ENCODE measurements at regions not wholly inside any gene's neighbourhood (a gene's known extent, or its start where the extent isn't known, plus 50 kb on each side); places are given as distances from the start of the nearest gene placed in this dataset.

DNA sequence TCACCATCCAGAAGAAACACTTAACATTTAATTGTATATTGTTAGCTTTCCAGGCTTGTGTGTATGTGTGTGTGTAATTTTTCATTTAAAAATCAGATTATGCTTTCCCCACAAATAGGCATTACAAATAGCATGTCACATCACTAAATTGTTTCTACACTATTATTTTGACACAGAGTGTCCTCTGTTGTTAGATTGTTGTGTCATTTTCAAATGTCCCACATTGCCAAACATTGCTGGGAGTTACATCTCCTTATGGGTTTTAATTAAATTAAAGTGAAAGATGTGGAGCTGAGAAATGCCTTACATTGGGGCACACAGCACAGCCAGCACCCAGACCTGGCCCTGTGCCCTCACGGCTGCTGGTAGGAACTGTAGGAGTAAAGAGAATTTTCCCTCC is 295.6 kb downstream of the ZEB1 start:
- no peak for DNase-seq (ENCODE audit: low read depth in 1 of 2, low spot score in 1 of 2)
- Histone ChIP-seq H3K27ac (replicated peaks) (no peak overlapping the region), H3K4me3 (replicated peaks; ENCODE audit: insufficient read depth, low read length) (no peak overlapping the region), H3K27me3 (ENCODE audit: insufficient read depth, poor library complexity, severe bottlenecking) (no peaks in the 10 kb centered on the region)
- no peak for TF ChIP-seq GABPA (IDR thresholded peaks at IDR 0.05; ENCODE audit: low read depth)
- TF ChIP-seq POLR2AphosphoS5 (IDR thresholded peaks at IDR 0.05; ENCODE audit: low read depth) = no peak
- TF ChIP-seq, protein P1, sequence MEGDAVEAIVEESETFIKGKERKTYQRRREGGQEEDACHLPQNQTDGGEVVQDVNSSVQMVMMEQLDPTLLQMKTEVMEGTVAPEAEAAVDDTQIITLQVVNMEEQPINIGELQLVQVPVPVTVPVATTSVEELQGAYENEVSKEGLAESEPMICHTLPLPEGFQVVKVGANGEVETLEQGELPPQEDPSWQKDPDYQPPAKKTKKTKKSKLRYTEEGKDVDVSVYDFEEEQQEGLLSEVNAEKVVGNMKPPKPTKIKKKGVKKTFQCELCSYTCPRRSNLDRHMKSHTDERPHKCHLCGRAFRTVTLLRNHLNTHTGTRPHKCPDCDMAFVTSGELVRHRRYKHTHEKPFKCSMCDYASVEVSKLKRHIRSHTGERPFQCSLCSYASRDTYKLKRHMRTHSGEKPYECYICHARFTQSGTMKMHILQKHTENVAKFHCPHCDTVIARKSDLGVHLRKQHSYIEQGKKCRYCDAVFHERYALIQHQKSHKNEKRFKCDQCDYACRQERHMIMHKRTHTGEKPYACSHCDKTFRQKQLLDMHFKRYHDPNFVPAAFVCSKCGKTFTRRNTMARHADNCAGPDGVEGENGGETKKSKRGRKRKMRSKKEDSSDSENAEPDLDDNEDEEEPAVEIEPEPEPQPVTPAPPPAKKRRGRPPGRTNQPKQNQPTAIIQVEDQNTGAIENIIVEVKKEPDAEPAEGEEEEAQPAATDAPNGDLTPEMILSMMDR (IDR thresholded peaks at IDR 0.05; ENCODE audit: insufficient read depth, low read length) = no peak
- TF ChIP-seq, protein P2, sequence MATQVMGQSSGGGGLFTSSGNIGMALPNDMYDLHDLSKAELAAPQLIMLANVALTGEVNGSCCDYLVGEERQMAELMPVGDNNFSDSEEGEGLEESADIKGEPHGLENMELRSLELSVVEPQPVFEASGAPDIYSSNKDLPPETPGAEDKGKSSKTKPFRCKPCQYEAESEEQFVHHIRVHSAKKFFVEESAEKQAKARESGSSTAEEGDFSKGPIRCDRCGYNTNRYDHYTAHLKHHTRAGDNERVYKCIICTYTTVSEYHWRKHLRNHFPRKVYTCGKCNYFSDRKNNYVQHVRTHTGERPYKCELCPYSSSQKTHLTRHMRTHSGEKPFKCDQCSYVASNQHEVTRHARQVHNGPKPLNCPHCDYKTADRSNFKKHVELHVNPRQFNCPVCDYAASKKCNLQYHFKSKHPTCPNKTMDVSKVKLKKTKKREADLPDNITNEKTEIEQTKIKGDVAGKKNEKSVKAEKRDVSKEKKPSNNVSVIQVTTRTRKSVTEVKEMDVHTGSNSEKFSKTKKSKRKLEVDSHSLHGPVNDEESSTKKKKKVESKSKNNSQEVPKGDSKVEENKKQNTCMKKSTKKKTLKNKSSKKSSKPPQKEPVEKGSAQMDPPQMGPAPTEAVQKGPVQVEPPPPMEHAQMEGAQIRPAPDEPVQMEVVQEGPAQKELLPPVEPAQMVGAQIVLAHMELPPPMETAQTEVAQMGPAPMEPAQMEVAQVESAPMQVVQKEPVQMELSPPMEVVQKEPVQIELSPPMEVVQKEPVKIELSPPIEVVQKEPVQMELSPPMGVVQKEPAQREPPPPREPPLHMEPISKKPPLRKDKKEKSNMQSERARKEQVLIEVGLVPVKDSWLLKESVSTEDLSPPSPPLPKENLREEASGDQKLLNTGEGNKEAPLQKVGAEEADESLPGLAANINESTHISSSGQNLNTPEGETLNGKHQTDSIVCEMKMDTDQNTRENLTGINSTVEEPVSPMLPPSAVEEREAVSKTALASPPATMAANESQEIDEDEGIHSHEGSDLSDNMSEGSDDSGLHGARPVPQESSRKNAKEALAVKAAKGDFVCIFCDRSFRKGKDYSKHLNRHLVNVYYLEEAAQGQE (IDR thresholded peaks at IDR 0.05; ENCODE audit: insufficient replicate concordance, low read depth) = no peak
- TF ChIP-seq SPI1 (IDR thresholded peaks at IDR 0.05; ENCODE audit: borderline replicate concordance, low read depth) = no peak

DNA sequence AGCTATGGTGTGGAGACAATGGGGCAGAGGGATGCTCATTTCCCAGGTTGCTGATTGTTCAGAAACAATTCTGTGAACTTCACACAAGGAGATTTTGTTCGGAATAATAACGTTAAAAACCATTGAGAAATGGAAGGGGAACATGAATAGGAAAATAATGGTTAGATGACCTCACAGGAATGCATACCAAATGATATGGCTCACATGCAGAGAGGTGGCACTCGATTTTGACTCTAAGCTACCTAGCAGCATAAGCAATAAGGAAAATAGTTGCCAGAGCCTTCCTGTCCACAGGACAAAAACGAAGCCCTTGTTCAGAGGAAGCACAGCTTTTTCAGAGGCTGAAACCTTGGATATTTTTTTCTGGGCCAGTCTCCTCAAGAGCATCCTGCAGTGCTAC is 293.1 kb downstream of the ZEB1 start:
- DNase-seq (ENCODE audit: low read depth in 1 of 2, low spot score in 1 of 2) = no peak
- no peak overlapping the region for H3K27ac ChIP-seq (replicated peaks)
- H3K27me3 ChIP-seq (ENCODE audit: insufficient read depth, poor library complexity, severe bottlenecking) = no peaks in the 10 kb centered on the region
- no peak overlapping the region for H3K4me3 ChIP-seq (replicated peaks; ENCODE audit: insufficient read depth, low read length)
- no peak for TF ChIP-seq POLR2AphosphoS5 (IDR thresholded peaks at IDR 0.05; ENCODE audit: low read depth)
- TF ChIP-seq, protein P2 (IDR thresholded peaks at IDR 0.05; ENCODE audit: insufficient replicate concordance, low read depth) = no peak
- TF ChIP-seq, protein P1 (IDR thresholded peaks at IDR 0.05; ENCODE audit: insufficient read depth, low read length) = no peak

DNA sequence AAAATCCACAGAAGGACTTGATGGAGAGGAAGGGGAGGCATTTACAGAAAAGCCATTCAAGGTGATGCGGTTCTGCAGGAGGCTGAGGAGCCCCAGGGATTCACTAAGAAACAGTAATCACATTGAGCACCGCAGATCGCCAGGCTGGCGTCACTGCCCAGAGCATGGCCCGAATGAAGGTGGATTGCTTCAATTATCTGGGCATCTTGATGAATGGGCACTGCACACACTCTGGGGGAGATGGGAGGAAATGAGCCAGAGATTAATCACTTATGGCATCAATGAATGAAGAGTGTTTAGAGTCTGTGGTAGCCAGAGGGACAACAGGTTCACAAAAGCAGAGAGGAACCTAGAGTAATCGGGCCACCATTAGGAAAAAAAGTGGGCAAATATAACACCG is 292.1 kb downstream of the ZEB1 start:
- Histone ChIP-seq H3K27ac (replicated peaks) (no peak overlapping the region), H3K27me3 (ENCODE audit: insufficient read depth, poor library complexity, severe bottlenecking) (no peaks in the 10 kb centered on the region), H3K4me3 (replicated peaks; ENCODE audit: insufficient read depth, low read length) (no peak overlapping the region)
- DNase-seq (ENCODE audit: low read depth in 1 of 2, low spot score in 1 of 2) = no peak
- TF ChIP-seq POLR2AphosphoS5 (IDR thresholded peaks at IDR 0.05; ENCODE audit: low read depth) (no peak), SPI1 (IDR thresholded peaks at IDR 0.05; ENCODE audit: borderline replicate concordance, low read depth) (no peak)

DNA sequence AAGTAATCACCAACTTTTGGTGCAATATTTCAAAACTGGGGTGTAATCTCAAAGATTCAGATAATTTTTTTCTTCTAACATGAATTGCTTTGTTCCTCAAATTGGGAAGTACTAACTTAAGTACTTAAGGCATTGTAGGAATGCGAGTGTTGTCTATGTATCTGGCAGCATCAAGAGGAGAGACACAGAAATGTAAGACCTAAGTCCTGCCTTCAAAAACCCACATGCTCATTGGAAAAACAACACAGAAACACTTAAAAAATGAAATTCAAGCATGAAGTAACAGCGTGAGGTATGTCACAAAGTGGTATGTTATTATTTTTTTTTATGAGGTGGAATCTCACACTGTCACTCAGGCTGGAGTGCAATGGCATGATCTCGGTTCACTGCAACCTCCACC is 288.5 kb downstream of the ZEB1 start:
- Histone ChIP-seq H3K27me3 (ENCODE audit: insufficient read depth, poor library complexity, severe bottlenecking) (no peaks in the 10 kb centered on the region), H3K4me3 (replicated peaks; ENCODE audit: insufficient read depth, low read length) (no peak overlapping the region)
- TF ChIP-seq, protein P2 (IDR thresholded peaks at IDR 0.05; ENCODE audit: insufficient replicate concordance, low read depth) = no peak
- TF ChIP-seq, protein P1 (IDR thresholded peaks at IDR 0.05; ENCODE audit: insufficient read depth, low read length) = no peak
- TF ChIP-seq SPI1 (IDR thresholded peaks at IDR 0.05; ENCODE audit: borderline replicate concordance, low read depth) (no peak), POLR2AphosphoS5 (IDR thresholded peaks at IDR 0.05; ENCODE audit: low read depth) (no peak), GABPA (IDR thresholded peaks at IDR 0.05; ENCODE audit: low read depth) (no peak)

More for the DNA sequence above, 288.5 kb downstream of the ZEB1 start:
- no peak for DNase-seq (ENCODE audit: low read depth in 1 of 2, low spot score in 1 of 2)
- H3K27ac ChIP-seq (replicated peaks) = no peak overlapping the region

All from HL-60 (cell line).